Pancreas (tissue), 10 donors: ENCODE measurements at regions not wholly inside any gene's neighbourhood (a gene's known extent, or its start where the extent isn't known, plus 50 kb on each side); places are given as distances from the start of the nearest gene placed in this dataset.

Experiments
- ATAC-seq, 4 donors: fragments of 200-7000 bp; cut with Tn5 transposase; one replicate each; pipeline versions ENCODE4 v1.8.0 to v1.9.1; 2020; ENCODE audit warnings: mild to moderate bottlenecking in 4 of 4, moderate library complexity in 4 of 4
- DNase-seq, 6 donors: peaks; one replicate each; pipeline ENCODE4 v3.0.0-alpha.2; 2020
- FAIRE-seq: peaks from 2 replicates; lab custom pipeline; 2012; peaks lifted over from hg19 to GRCh38; lab: Jason Lieb, UNC
- H3K27ac ChIP-seq, 4 donors: fragments of 200-600 bp; sonication (generic); 1 replicate in 3 of 4; 2 replicates in 1 of 4; pipeline versions ENCODE4 v1.5.0 to v1.8.0; 2020
- H3K27me3 ChIP-seq, 4 donors: fragments of 200-600 bp; one replicate each; pipeline ENCODE4 v1.8.0; 2021
- H3K36me3 ChIP-seq, 3 donors: fragments of 200-600 bp; sonication (generic) in 1 of 3; one replicate each; pipeline versions ENCODE4 v1.5.0 to v1.8.0; 2020 to 2021
- H3K4me1 ChIP-seq, 3 donors: fragments of 200-600 bp; one replicate each; pipeline ENCODE4 v1.8.0; 2021
- H3K4me3 ChIP-seq, 4 donors: fragments of 200-600 bp; sonication (generic) in 2 of 4; one replicate each; pipeline versions ENCODE4 v1.5.0 to v1.8.0; 2020 to 2021
- H3K9me3 ChIP-seq, 4 donors: fragments of 200-600 bp; one replicate each; pipeline ENCODE4 v1.8.0; 2021
- WGBS, 2 donors: extraction: QIAGEN DNeasy Blood & Tissue Kit; methylation state at CpG; one replicate each; pipeline ENCODE4 v1.1.7; 2013; 5-methylcytosine and 5-hydroxymethylcytosine counted together
- intact Hi-C, 3 donors: fragments of 100-400 bp; cut with DNase I; formaldehyde crosslinking; loops; one replicate each; pipeline versions ENCODE4 v1.11.1 to v1.14.2; 2022
- TF ChIP-seq, protein P1 (sequence below), 4 donors: fragments of 200-600 bp; sonication (generic) in 3 of 4; IDR thresholded peaks; one replicate each; pipeline versions ENCODE4 v1.5.0 to v1.8.0; 2021; ENCODE audit warnings: antibody characterized with exemption in 4 of 4
- donor health status: healthy with polysubstance abuse.
- donor health status: DM: no; HTN: no; CAD: no; lungs with moderate emphysema.
- donor health status: DM: no; HTN: no; CAD: no.
- donor health status: control.
- donor health status: control.
- donor health status: Bipolar disorder and iron deficiency.
- donor health status: DM: yes; HTN: yes; CAD: no.
- donor health status: DM: no; HTN: no; CAD: no.
- donor health status: DM: no; HTN: no; CAD: no.
- donor health status: DM: yes; HTN: yes; CAD: no.

DNA sequence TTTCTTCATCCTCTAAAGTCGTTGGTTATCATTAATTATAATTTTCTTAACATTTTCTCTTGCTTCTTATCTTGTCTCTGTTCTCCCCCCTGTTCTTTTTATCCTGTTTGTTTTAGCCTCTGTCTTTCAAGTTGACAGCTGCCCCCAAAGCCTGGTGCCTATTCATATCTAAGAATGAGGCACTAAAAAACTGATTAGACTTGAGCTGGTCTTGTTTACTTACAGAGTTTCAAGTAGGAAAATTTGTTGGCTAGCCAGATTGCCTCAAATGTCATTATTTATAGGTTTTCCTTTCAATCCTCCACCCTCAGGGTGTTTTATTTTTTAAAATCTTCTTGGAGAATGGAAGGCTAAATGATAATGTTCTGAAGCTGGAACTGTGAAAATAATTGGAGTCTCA is 236.0 kb downstream of the UTP18 start:
- no peaks in the 10 kb centered on the region for H3K9me3 ChIP-seq
- no peaks in the 10 kb centered on the region for H3K27me3 ChIP-seq
- no peaks in the 10 kb centered on the region for H3K36me3 ChIP-seq
- no peak overlapping the region for H3K4me3 ChIP-seq
- intact Hi-C loops: no loop called here
- DNase-seq (no peak), ATAC-seq (no peak), FAIRE-seq (no peak)
- H3K4me1 ChIP-seq: no peaks in the 10 kb centered on the region
- WGBS, 2 donors: 10 to 14% methylated on average over 1 of the region's 1 CpG
- no peak overlapping the region for H3K27ac ChIP-seq
- TF ChIP-seq, protein P1, sequence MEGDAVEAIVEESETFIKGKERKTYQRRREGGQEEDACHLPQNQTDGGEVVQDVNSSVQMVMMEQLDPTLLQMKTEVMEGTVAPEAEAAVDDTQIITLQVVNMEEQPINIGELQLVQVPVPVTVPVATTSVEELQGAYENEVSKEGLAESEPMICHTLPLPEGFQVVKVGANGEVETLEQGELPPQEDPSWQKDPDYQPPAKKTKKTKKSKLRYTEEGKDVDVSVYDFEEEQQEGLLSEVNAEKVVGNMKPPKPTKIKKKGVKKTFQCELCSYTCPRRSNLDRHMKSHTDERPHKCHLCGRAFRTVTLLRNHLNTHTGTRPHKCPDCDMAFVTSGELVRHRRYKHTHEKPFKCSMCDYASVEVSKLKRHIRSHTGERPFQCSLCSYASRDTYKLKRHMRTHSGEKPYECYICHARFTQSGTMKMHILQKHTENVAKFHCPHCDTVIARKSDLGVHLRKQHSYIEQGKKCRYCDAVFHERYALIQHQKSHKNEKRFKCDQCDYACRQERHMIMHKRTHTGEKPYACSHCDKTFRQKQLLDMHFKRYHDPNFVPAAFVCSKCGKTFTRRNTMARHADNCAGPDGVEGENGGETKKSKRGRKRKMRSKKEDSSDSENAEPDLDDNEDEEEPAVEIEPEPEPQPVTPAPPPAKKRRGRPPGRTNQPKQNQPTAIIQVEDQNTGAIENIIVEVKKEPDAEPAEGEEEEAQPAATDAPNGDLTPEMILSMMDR (IDR thresholded peaks at IDR 0.05): no peak

DNA sequence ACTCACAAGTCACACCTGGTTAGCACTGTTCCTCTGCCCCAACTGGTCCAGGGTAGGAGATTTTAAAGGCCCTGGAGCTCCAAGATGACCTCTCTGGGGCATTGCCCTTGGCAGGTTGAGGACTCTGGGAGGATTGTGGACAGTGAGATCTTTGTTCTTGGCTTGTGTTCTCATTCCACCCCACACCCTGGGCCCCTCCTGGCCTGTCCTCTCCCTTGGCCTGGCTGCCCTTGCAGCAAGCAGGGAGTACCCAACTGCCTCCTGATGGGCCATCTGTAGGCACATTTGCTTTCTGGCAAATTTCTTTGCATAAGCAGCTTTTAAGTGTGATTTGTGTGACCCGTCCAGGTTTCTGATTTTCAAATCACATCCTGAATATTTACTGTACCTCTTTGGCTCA is 239.6 kb downstream of the UTP18 start:
- WGBS, 2 donors: 49 to 58% methylated on average over 1 of the region's 1 CpG
- DNase-seq: no peak
- no peaks in the 10 kb centered on the region for H3K9me3 ChIP-seq
- no peaks in the 10 kb centered on the region for H3K27me3 ChIP-seq
- no peaks in the 10 kb centered on the region for H3K36me3 ChIP-seq
- H3K4me1 ChIP-seq: no peaks in the 10 kb centered on the region
- no peak for FAIRE-seq
- no peak overlapping the region for H3K4me3 ChIP-seq
- intact Hi-C loops: no loop called here
- no peak overlapping the region for H3K27ac ChIP-seq
- ATAC-seq: no peak
- TF ChIP-seq, protein P1 (IDR thresholded peaks at IDR 0.05): no peak

DNA sequence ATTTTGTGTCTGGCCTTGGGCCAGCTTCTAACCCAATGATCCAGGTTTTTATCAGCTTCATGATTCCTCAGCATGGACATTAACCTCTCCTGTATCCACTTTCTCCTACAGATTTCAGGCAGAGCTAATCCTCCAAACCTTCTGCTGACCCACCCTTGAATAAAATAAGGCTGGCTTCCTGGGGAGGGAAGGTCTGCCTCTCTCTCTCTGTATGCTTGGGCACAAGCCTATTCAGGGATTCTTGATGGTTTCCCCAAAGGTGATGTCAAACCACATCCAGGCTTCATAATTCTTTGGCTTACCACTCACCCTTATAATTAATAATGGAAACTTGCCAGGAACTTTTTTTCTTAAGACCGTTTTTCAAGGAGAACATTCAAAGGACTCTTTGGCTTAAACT is 240.1 kb downstream of the UTP18 start:
- DNase-seq (no peak), ATAC-seq (no peak), FAIRE-seq (no peak)
- no peak overlapping the region for H3K4me3 ChIP-seq
- intact Hi-C loops: no loop called here
- H3K36me3 ChIP-seq: no peaks in the 10 kb centered on the region
- no peaks in the 10 kb centered on the region for H3K27me3 ChIP-seq
- WGBS, 2 donors: 9 to 11% methylated on average over 1 of the region's 1 CpG
- TF ChIP-seq, protein P1 (IDR thresholded peaks at IDR 0.05): no peak
- H3K27ac ChIP-seq: no peak overlapping the region
- H3K9me3 ChIP-seq: no peaks in the 10 kb centered on the region
- H3K4me1 ChIP-seq: no peaks in the 10 kb centered on the region

DNA sequence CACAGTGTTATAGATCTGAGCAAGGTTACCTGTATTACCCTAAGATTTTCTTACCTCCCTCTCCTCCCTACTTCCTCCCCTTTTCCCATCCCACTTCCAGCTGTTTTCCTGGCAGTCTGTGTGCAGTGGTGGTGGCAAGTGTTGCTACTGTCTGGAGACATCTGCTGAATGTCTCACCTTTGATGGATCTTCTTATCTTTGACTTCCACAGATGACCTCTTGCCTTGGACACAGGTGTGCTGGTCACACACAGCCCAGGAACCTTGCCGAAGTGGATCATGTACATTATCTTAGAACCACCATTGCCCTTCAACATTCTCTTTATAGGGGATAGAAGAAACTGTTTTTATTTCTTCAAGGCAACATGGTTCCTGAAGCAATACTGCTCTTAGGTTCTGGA is 245.1 kb downstream of the UTP18 start:
- TF ChIP-seq, protein P1 (IDR thresholded peaks at IDR 0.05): no peak
- Histone ChIP-seq H3K27me3 (no peaks in the 10 kb centered on the region), H3K4me3 (no peak overlapping the region), H3K27ac (no peak overlapping the region), H3K9me3 (no peaks in the 10 kb centered on the region), H3K4me1 (peaks cover 0 to 4% (median 0%) of the 10 kb centered on the region in 3 donors), H3K36me3 (no peaks in the 10 kb centered on the region)
- intact Hi-C loops: no loop called here
- ATAC-seq (peak in 2 of 4 donors; percentile 51 to 63), FAIRE-seq (no peak), DNase-seq (peak in 2 of 6 donors; percentile 15 to 18)
- WGBS, 2 donors: 27 to 36% methylated on average over 1 of the region's 1 CpG

DNA sequence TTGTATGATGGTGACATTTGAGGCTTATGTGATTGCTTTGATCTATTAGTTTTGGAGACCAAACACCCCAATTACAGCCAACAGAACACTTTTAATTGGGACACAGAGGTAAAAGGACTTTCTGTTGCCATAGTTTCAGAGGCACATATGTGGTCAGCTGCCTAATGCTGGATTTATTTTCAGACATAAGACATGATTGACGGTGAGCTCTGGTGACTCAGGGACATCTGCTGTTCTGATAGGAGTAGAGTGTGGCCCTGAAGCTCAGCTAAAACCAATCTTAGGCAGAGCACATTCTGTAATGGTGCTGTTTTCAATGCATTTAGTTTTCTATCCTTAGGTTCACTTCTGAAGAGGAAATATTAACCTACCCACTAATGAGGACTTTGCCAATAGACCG is 247.1 kb downstream of the UTP18 start:
- TF ChIP-seq, protein P1 (IDR thresholded peaks at IDR 0.05): no peak
- no peak overlapping the region for H3K27ac ChIP-seq
- intact Hi-C loops: no loop called here
- ATAC-seq (peak in 1 of 4 donors; percentile 44), FAIRE-seq (no peak), DNase-seq (no peak)
- peaks cover 0 to 4% (median 0%) of the 10 kb centered on the region in 3 donors for H3K4me1 ChIP-seq
- H3K36me3 ChIP-seq: no peaks in the 10 kb centered on the region
- 49 to 57% methylated on average over 2 of the region's 2 CpGs for WGBS, 2 donors
- H3K27me3 ChIP-seq: no peaks in the 10 kb centered on the region
- H3K4me3 ChIP-seq: no peak overlapping the region
- no peaks in the 10 kb centered on the region for H3K9me3 ChIP-seq
